ENCODE measurements at regions not wholly inside any gene's neighbourhood (a gene's known extent, or its start where the extent isn't known, plus 50 kb on each side); places are given as distances from the start of the nearest gene placed in this dataset.

GRCh38 chr4:57550198-57550597 lies 440.0 kb upstream of the IGFBP7 start:
- Histone ChIP-seq H3K4me3 (ENCODE audit: low read depth, low read length) (no peak overlapping the region), H3K4me1 (ENCODE audit: control insufficient read depth, insufficient read depth, low read length) (no peaks in the 10 kb centered on the region), H3K27ac (ENCODE audit: extremely low read depth, low read depth, low read length) (no peak overlapping the region), H3K36me3 (ENCODE audit: control insufficient read depth in 2 of 2, insufficient read depth in 1 of 2, low read length in 2 of 2) (no peaks in the 10 kb centered on the region), H3K9me3 (ENCODE audit: control insufficient read depth, insufficient read depth, low read depth, low read length) (no peaks in the 10 kb centered on the region)
- TF ChIP-seq KLF1 (tag by site-specific recombination; IDR thresholded peaks at IDR 0.05), result no peak
- TF ChIP-seq, protein P1, sequence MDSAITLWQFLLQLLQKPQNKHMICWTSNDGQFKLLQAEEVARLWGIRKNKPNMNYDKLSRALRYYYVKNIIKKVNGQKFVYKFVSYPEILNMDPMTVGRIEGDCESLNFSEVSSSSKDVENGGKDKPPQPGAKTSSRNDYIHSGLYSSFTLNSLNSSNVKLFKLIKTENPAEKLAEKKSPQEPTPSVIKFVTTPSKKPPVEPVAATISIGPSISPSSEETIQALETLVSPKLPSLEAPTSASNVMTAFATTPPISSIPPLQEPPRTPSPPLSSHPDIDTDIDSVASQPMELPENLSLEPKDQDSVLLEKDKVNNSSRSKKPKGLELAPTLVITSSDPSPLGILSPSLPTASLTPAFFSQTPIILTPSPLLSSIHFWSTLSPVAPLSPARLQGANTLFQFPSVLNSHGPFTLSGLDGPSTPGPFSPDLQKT (IDR thresholded peaks at IDR 0.05; ENCODE audit: borderline replicate concordance, low read depth, low read length), result no peak
- TF ChIP-seq ZBTB21 (tag by site-specific recombination; IDR thresholded peaks at IDR 0.05), result no peak
- no peak for TF ChIP-seq ZNF274 (IDR thresholded peaks at IDR 0.05; ENCODE audit: low read length)
- TF ChIP-seq ZNF274 (tag by site-specific recombination; IDR thresholded peaks at IDR 0.05; ENCODE audit: borderline replicate concordance), result no peak
- TF ChIP-seq WT1 (tag by site-specific recombination; IDR thresholded peaks at IDR 0.05), result no peak
- no peak for TF ChIP-seq ZBTB11 (tag by site-specific recombination; conservative IDR thresholded peaks at IDR 0.05; ENCODE audit: low read depth)
- no peak for TF ChIP-seq ZNF37A (tag by site-specific recombination; IDR thresholded peaks at IDR 0.05)
- TF ChIP-seq ZNF16 (tag by site-specific recombination; IDR thresholded peaks at IDR 0.05; ENCODE audit: low read depth), result no peak
- TF ChIP-seq, protein P2, sequence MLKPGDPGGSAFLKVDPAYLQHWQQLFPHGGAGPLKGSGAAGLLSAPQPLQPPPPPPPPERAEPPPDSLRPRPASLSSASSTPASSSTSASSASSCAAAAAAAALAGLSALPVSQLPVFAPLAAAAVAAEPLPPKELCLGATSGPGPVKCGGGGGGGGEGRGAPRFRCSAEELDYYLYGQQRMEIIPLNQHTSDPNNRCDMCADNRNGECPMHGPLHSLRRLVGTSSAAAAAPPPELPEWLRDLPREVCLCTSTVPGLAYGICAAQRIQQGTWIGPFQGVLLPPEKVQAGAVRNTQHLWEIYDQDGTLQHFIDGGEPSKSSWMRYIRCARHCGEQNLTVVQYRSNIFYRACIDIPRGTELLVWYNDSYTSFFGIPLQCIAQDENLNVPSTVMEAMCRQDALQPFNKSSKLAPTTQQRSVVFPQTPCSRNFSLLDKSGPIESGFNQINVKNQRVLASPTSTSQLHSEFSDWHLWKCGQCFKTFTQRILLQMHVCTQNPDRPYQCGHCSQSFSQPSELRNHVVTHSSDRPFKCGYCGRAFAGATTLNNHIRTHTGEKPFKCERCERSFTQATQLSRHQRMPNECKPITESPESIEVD (tag by site-specific recombination; IDR thresholded peaks at IDR 0.05), result no peak
- no peak for TF ChIP-seq ZNF350 (tag by site-specific recombination; IDR thresholded peaks at IDR 0.05)
- no peak for TF ChIP-seq ZNF121 (tag by site-specific recombination; IDR thresholded peaks at IDR 0.05)
- no peak for TF ChIP-seq IKZF3 (tag by site-specific recombination; IDR thresholded peaks at IDR 0.05)
- TF ChIP-seq ZNF624 (tag by site-specific recombination; IDR thresholded peaks at IDR 0.05), result no peak
- TF ChIP-seq ZNF18 (tag by site-specific recombination; IDR thresholded peaks at IDR 0.05), result no peak
- no peak for TF ChIP-seq PBX3 (CRISPR knock-in tag; IDR thresholded peaks at IDR 0.05)
- TF ChIP-seq ZNF449 (tag by site-specific recombination; IDR thresholded peaks at IDR 0.05), result no peak
- TF ChIP-seq ZNF670 (tag by site-specific recombination; IDR thresholded peaks at IDR 0.05; ENCODE audit: low read depth), result no peak
- no peak for TF ChIP-seq ZBTB8A (tag by site-specific recombination; IDR thresholded peaks at IDR 0.05)
- POLR2A ChIA-PET, result no interaction called here
- CTCF ChIA-PET, result no interaction called here
